HT-29 (cell line): ENCODE measurements at regions not wholly inside any gene's neighbourhood (a gene's known extent, or its start where the extent isn't known, plus 50 kb on each side); places are given as distances from the start of the nearest gene placed in this dataset.
A peak's percentile ranks its signal among the peaks of the same experiment; 100 is the strongest.

Experiments
- DNase-seq: peaks from one replicate; pipeline ENCODE4 v3.0.0-alpha.2; 2015; ENCODE audit warnings: low spot score

- DNase-seq = peak; percentile 23
Observed at GRCh38 chr14:54127526-54127925, 170.9 kb upstream of the BMP4 start.

DNA sequence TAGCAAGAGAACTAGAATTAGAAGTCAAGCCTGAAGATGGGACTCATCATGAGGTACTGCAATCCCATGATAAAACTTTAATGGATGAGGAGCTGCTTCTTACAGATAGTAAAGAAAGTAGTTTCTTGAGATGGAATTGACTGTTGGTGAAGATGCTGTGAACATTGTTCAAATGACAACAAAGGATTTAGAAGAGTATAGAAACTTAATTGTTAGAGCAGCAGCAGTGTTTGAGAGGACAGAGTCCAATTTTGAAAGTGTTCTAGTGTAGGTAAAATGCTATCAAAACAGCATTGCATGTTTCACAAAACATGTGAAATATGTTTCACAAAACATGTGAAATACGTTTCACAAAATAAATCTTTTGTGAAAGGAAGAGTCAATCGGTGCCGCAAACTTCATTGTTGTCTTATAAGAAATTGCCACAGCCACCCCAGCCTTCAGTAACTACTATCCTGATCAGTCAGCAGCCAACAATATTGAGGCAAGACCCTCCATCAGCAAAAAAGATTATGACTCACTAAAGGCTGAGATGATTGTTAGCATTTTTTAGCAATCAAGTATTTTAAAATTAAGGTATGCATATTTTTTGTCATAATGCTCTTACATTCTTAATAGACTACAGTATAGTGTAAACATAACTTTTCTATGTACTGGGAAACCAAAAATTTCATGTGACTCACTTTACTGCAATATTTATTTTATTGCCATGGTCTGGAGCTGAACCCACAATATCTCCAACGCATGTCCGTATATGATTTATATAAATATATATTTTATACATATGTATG lies 173.4 kb upstream of the BMP4 start:
- DNase-seq = no peak

DNA sequence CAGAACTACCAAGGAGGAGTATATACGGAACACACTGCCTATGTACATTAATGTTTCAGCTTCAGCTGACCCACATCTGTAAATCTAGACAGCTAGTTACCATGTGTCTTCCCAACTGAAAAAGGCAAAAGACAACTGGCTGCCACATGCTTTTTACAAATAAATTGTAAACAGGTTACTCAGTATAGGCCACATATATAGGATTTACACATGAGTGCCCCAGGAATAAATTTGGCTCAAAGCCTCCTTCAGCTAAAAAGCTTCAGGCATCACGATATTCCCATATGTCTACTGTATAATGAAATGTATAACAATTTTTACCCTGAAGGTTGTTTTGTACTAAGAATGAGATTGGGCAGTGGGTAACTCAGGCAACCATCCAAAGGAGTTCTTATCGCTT lies 175.9 kb upstream of the BMP4 start:
- DNase-seq = no peak

- peak; percentile 65 for DNase-seq
Observed at GRCh38 chr14:54133896-54134295, 177.3 kb upstream of the BMP4 start.

DNA sequence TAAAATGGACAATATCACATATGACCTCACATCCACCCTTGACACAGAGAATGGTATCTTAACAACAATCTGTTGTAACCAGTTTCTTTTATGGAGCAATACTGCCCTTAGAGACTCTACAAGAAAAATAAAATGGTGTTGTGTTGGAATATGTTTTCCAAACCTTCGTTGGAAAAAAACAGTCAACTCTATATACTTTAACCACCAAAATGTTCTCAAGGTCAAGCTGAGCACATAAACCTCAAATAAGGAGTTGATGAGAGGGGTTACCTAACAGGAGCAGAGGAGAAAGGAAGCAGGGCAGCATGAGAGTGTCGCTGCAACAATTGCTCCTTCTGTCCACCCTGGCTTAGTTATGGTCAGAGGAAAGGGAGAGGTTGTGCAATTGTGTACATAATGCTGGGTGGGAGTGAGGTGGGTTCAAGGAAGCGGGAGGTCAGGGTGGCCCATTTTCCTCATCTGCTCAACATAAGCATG lies 179.2 kb upstream of the BMP4 start:
- peak; percentile 26 for DNase-seq

DNA sequence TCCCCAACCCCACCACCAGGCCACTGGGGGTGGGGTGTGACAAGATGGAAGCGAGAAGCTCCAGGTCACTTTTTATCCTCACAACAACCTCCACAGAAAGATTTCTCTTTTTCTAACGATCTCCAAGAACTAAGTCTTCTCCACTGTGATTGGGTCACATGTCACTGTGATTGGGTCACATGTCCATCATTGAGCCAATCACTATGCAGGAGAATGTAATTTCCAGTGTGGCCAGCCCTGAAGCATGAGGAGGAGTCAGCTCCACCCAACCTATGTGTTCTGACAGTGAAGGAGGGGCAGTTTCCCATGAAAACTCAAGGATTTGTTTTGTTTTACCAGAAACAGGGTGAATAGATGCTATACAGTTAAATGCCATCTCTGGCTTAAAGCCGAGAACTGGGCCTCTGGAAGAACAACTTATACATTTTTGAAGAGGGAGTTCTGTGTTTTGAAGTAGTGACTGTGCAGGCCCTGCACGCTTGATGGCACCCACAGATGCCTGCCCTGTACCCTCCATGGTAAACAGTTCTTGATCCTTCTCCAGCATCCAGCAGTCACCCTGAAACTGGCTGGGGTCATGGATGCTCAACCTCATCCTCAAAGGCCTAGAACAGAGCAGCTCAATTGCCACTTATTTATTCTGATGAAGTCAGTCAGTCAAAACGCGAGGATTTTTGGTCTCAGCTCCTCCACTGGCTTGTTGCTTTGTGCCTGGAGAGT lies 180.4 kb upstream of the BMP4 start:
- DNase-seq = no peak

DNA sequence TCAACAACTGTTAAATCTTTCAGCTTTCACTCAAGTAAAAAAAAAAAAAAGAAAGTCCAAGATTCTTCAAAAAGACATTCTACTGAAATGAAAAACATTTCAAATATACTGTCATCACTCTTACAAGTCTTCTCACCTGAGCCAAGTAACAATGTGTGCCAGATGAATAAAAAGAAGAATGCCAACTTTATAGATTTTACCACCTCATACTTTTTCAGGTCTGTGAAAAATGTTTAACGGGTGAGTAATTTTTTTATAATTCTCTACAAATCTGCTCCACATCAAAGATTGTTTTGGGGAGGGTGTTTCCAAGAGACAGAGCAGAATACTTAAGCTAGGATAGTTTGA lies 181.0 kb upstream of the BMP4 start:
- no peak for DNase-seq

GRCh38 chr14:54138024-54138353 lies 181.4 kb upstream of the BMP4 start:
- no peak for DNase-seq

- no peak for DNase-seq
Observed at GRCh38 chr14:54138354-54139038, 181.9 kb upstream of the BMP4 start.

DNA sequence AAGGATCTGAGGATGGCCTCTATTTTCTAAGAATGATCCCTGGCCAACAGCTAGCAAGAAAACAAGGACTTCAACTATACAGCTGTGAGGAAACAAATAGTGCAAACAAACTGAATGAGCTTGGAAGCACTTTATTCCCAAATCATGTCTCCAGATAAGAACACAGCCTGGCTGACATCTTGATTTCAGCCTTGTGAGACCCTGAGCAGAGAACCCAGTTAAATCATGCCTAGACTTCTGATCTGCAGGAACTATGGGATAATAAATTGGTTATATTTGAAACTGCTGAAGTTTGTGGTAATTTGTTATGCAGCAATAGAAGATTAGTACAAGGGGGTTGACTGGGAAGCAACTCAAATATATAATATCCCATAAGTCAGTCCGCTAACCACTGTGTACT lies 183.9 kb upstream of the BMP4 start:
- DNase-seq = no peak

- no peak for DNase-seq
Observed at GRCh38 chr14:54146601-54147000, 190.0 kb upstream of the BMP4 start.

DNA sequence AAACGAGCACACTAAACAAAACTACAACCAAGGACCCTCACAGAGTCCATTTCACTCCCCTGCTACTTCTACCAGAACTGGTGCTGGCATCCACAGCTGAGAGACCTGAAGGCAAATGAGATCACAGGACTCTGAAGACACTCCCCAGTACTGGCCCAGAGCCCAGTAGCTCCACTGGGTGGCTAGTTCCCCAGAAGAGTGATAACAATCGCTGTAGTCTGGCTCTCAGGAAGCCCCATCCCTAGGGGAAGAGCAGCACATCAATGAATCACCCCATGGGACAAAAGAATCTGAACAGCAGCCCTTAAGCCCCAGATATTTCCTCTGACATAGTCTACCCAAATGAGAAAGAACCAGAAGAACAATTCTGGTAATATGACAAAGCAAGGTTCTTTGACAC lies 190.7 kb upstream of the BMP4 start:
- no peak for DNase-seq

DNA sequence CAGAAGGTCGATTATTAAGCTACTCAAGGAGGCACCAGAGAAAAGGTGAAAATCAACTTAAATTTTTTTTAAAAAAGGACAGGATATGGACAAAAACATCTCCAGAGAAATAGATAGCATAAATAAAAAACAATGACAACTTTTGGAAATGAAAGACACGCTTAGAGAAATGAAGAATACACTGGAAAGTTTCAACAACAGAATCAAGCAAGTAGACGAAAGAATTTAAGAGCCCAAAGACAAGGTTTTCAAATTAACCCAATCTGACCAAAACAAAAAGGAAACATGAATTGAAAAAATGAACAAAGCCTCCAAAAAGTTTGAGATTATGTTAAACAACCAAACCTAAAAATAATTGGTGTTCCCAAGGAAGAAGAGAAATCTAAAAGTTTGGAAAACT lies 191.1 kb upstream of the BMP4 start:
- DNase-seq = no peak

- no peak for DNase-seq
Observed at GRCh38 chr14:54148251-54148650, 191.6 kb upstream of the BMP4 start.

DNA sequence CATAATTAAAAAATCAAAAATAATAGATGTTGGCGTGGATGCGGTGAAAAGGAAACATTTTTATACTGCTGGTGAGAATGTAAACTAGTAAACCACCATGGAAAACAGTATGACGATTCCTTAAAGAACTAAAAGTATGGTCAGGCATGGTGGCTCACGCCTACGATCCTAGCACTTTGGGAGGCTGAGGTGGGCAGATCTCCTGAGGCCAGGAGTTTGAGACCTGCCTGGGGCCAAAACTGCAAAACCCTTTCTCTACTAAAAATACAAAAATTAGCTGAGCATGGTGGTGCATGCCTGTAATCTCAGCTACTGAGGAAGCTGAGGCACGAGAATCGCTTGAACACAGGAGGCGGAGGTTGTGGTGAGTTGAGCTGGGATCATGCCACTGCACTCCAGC lies 195.7 kb upstream of the BMP4 start:
- no peak for DNase-seq

DNA sequence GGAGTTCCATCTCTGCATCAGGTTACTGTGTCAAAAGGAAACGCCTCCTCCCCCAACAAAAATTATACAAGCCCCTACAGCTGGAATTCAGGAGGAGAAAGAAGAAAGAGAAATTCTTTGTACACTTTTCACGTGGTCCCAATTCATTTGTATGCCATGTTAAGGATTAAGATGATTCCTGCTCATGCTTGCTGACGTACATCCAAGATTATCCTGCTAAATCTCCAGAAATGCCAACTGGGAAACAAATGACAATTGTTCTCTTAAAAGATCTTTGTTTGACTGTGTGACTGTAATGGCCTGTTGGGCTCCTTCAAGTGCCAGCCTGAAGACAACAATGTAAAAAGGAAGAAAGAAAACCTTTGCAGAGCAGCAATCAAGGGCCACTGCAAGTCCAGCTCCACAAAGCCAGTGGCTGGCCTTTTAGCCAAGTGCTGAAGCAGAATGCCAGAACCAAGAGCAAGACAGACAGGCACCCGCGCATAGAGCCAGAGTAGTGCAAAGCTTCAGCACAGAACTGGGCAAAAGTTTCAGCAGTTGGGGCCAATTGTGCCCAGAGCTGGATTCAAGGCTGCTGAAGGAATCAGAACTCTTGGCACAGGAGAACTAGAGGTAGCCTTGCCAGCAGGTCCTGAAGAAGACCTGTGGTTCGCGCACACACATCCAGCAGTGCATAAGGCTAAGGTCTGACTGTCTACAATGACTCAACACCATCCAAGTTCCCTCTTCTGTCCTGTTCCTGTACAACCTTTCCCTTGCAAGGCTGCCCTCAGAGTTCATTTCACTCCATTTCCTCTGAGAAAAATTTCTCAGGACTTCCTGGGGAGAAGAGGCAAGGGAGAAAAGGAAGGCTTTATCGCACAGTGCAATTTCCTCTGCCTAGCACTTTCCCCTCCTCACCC lies 209.7 kb upstream of the BMP4 start:
- DNase-seq = no peak

DNA sequence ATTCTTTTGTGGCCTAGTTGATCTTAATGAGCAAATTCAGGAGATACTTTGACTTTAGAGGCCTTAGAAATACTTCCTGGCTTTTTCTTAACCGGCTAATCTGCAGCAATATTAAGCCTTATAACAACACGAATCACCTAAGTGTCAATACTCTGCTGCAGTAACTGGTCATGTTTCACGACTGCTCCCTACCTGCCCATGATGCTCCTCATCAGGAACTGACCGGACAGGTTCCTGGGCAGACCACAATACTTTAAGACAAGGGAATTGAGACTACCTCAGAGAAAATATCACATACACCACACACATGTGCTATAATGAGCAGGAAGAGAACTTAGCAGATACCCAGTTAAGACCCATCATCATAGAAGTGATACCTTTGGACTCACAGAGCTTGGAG lies 211.9 kb upstream of the BMP4 start:
- peak; percentile 77 for DNase-seq

DNA sequence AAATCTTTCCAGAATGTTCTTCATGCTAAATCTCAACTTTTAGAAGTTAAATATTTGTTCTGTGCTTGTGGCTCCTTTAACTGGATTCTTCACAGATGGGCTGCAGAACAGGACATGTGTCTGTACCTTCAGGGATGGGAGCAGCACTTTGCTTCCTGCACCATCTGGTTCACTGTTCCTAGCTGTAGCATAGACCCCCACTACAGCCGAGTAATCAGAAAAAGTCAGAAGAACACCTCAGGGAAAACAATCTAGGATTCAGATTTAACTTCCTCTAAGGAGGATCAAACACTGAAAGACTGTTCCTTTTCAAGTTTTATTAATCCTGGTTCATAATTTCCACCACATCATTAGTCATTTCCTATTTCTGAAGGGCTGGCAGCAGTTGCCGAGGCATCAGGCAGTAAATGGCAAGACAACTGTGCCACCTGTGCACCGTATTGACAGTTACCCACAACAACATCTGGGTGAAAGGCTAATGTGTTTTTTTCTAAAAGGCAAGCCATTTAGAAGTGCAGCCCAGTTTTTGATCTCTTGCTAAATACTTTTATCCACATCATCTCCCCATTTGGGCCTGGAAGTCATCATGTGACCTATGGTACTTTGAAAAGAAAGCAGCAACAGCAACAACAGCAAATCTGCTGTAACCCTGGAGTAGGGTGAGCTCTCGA lies 212.8 kb upstream of the BMP4 start:
- peak; percentile 90 for DNase-seq

GRCh38 chr14:54170301-54170700 lies 213.7 kb upstream of the BMP4 start:
- no peak for DNase-seq

- no peak for DNase-seq
Observed at GRCh38 chr14:54172114-54172513, 215.5 kb upstream of the BMP4 start.

DNA sequence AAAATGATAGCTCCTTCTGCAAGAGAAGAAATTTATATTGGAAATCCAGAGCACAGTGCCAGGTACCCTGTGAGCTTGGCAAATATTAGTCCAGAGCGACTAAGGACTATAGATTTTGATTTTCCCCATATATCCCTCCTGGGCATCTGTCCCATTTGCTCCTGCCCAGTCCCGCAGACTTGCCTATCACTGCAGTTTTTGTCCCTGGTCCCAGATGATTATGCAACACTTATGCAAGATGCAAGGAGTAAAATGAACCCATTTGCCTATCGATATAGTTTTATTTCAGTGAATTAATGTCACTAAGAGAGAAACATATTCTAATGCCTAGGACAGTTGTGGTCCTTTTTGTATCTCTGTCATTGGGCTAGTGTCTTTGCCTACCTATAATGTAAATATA lies 215.9 kb upstream of the BMP4 start:
- no peak for DNase-seq
